Spleen (tissue), 11 donors: ENCODE measurements at regions not wholly inside any gene's neighbourhood (a gene's known extent, or its start where the extent isn't known, plus 50 kb on each side); places are given as distances from the start of the nearest gene placed in this dataset.
A peak's percentile ranks its signal among the peaks of the same experiment; 100 is the strongest.
"Not testable (repeated sequence)": the region's sequence is repeated elsewhere in the genome, so short reads cannot be mapped to it uniquely, and the experiment has no call there.

ENCODE experiments used
- DNase-seq: peaks from one replicate; pipeline ENCODE4 v3.0.0-alpha.2; 2020
- H3K27ac ChIP-seq, 8 donors: fragments of 200-600 bp; sonication (generic) in 7 of 8; 1 replicate in 4 of 8; 2 replicates in 4 of 8; pipeline versions ENCODE4 v1.5.0 to v1.8.0; 2016 to 2021; ENCODE audit warnings: inconsistent platforms in 4 of 8, mild to moderate bottlenecking in 4 of 8, moderate library complexity in 1 of 8
- H3K27me3 ChIP-seq, 7 donors: fragments of 200-600 bp; sonication (generic) in 6 of 7; replicated peaks in 1 of 7; 1 replicate in 4 of 7; 2 replicates in 3 of 7; pipeline versions ENCODE4 v1.5.0 to v1.8.0; 2016 to 2021; ENCODE audit warnings: inconsistent platforms in 3 of 7, mild to moderate bottlenecking in 1 of 7
- H3K36me3 ChIP-seq, 6 donors: fragments of 200-600 bp; sonication (generic) in 5 of 6; 1 replicate in 4 of 6; 2 replicates in 2 of 6; pipeline versions ENCODE4 v1.5.0 to v1.8.0; 2016 to 2021; ENCODE audit warnings: inconsistent platforms in 2 of 6
- H3K4me1 ChIP-seq, 6 donors: fragments of 200-600 bp; sonication (generic) in 5 of 6; 1 replicate in 3 of 6; 2 replicates in 3 of 6; pipeline versions ENCODE4 v1.5.0 to v1.8.0; 2016 to 2021; ENCODE audit warnings: inconsistent platforms in 3 of 6
- H3K4me3 ChIP-seq, 8 donors: fragments of 200-600 bp; sonication (generic) in 7 of 8; 1 replicate in 4 of 8; 2 replicates in 4 of 8; pipeline versions ENCODE4 v1.5.0 to v1.8.0; 2016 to 2021; ENCODE audit warnings: inconsistent platforms in 4 of 8, mild to moderate bottlenecking in 4 of 8, moderate library complexity in 2 of 8
- H3K9me3 ChIP-seq, 8 donors: fragments of 200-600 bp; sonication (generic) in 7 of 8; 1 replicate in 4 of 8; 2 replicates in 4 of 8; pipeline versions ENCODE4 v1.5.0 to v1.8.0; 2016 to 2021; ENCODE audit warnings: inconsistent platforms in 4 of 8
- CTCF ChIP-seq, 11 experiments: fragments of 200-600 bp in 7 of 11; fragments of 450-650 bp in 4 of 11; sonication (generic) in 4 of 11; IDR thresholded peaks in 8 of 11; conservative IDR thresholded peaks in 3 of 11; 1 replicate in 7 of 11; 2 replicates in 4 of 11; pipeline versions ENCODE4 v1.4.0 to v1.8.0; 2016 to 2021; ENCODE audit warnings: antibody characterized with exemption in 11 of 11, inconsistent platforms in 4 of 11, mild to moderate bottlenecking in 1 of 11
- POLR2A ChIP-seq, 3 donors: fragments of 450-650 bp; IDR thresholded peaks; one replicate each; pipeline ENCODE4 v1.5.1; 2017; ENCODE audit warnings: antibody characterized with exemption in 3 of 3, mild to moderate bottlenecking in 1 of 3
- POLR2AphosphoS5 ChIP-seq, 3 donors: sonication (generic); formaldehyde crosslinking; IDR thresholded peaks; one replicate each; pipeline ENCODE4 v1.5.1; 2017; ENCODE audit warnings: antibody characterized with exemption in 3 of 3
- WGBS, 5 donors: extraction: QIAGEN DNeasy Blood & Tissue Kit in 3 of 5; methylation state at CpG; one replicate each; pipeline versions ENCODE4 v1.1.5 to v1.1.7; 2013 to 2018; 5-methylcytosine and 5-hydroxymethylcytosine counted together
- intact Hi-C: fragments of 100-400 bp; cut with DNase I; formaldehyde crosslinking; loops from one replicate; pipeline ENCODE4 v1.15.0; 2023; ENCODE audit warnings: low total_unique reads
- donor health status: healthy with polysubstance abuse.
- donor health status: DM: no; HTN: no; CAD: no; lungs with moderate emphysema.
- donor health status: DM: no; HTN: no; CAD: no.
- donor health status: Bipolar disorder and iron deficiency.
- donor health status: healthy.
- donor health status: DM: no; HTN: no; CAD: no.
- donor health status: DM: yes; HTN: yes; CAD: no.

GRCh38 chr13:83450591-83450990, 431.7 kb downstream of the SLITRK1 start:
- Histone ChIP-seq H3K27ac (no peak overlapping the region), H3K9me3 (peaks cover 0 to 27% (median 6%) of the 10 kb centered on the region in 8 donors), H3K4me3 (no peak overlapping the region), H3K27me3 (no peaks in the 10 kb centered on the region), H3K36me3 (no peaks in the 10 kb centered on the region), H3K4me1 (no peaks in the 10 kb centered on the region)
- intact Hi-C loops = no loop called here
- no peak for TF ChIP-seq POLR2AphosphoS5 (IDR thresholded peaks at IDR 0.05)
- no peak for TF ChIP-seq POLR2A (IDR thresholded peaks at IDR 0.05)
- no peak for TF ChIP-seq CTCF (IDR thresholded peaks at IDR 0.05 in 8 of 11, conservative IDR thresholded peaks at IDR 0.05 in 3 of 11)
- WGBS, 5 donors = 62 to 81% (median 67%) methylated on average over 2 of the region's 2 CpGs
- DNase-seq = no peak

- Histone ChIP-seq H3K4me3 (no peak overlapping the region), H3K9me3 (peaks cover 0 to 29% (median 6%) of the 10 kb centered on the region in 8 donors), H3K27me3 (no peaks in the 10 kb centered on the region), H3K4me1 (no peaks in the 10 kb centered on the region), H3K27ac (no peak overlapping the region), H3K36me3 (no peaks in the 10 kb centered on the region)
- 53 to 74% (median 57%) methylated on average over 3 of the region's 3 CpGs for WGBS, 5 donors
- TF ChIP-seq CTCF (IDR thresholded peaks at IDR 0.05 in 8 of 11, conservative IDR thresholded peaks at IDR 0.05 in 3 of 11) (no peak), POLR2A (IDR thresholded peaks at IDR 0.05) (no peak), POLR2AphosphoS5 (IDR thresholded peaks at IDR 0.05) (no peak)
- no peak for DNase-seq
- intact Hi-C loops = no loop called here
Measured at GRCh38 chr13:83449668-83450395, 432.4 kb downstream of the SLITRK1 start.

- Histone ChIP-seq H3K9me3 (peaks cover 0 to 32% (median 1%) of the 10 kb centered on the region in 8 donors), H3K27me3 (no peaks in the 10 kb centered on the region), H3K4me1 (no peaks in the 10 kb centered on the region), H3K27ac (no peak overlapping the region), H3K36me3 (no peaks in the 10 kb centered on the region), H3K4me3 (no peak overlapping the region)
- intact Hi-C loops = no loop called here
- no peak for TF ChIP-seq CTCF (IDR thresholded peaks at IDR 0.05 in 8 of 11, conservative IDR thresholded peaks at IDR 0.05 in 3 of 11)
- no peak for TF ChIP-seq POLR2A (IDR thresholded peaks at IDR 0.05)
- no peak for TF ChIP-seq POLR2AphosphoS5 (IDR thresholded peaks at IDR 0.05)
- DNase-seq = no peak
- 74 to 98% (median 87%) methylated on average over 1 of the region's 1 CpG for WGBS, 5 donors
Measured at GRCh38 chr13:83440465-83440864, 441.8 kb downstream of the SLITRK1 start.

- WGBS, 5 donors = 79 to 90% (median 88%) methylated on average over 12 of the region's 12 CpGs
- H3K27me3 ChIP-seq, H3K36me3 ChIP-seq, H3K4me1 ChIP-seq, H3K27ac ChIP-seq, intact Hi-C loops, H3K4me3 ChIP-seq: not testable (repeated sequence)
- DNase-seq = peak; percentile 43
- peaks cover 0 to 26% (median 1%) of the 10 kb centered on the region in 8 donors for H3K9me3 ChIP-seq
Measured at GRCh38 chr13:83439464-83439863, 442.8 kb downstream of the SLITRK1 start.
